Activated CD4-positive, alpha-beta memory T cell treated with anti-CD3 and anti-CD28 coated beads for 36 hours (primary cell): ENCODE measurements at regions not wholly inside any gene's neighbourhood (a gene's known extent, or its start where the extent isn't known, plus 50 kb on each side); places are given as distances from the start of the nearest gene placed in this dataset.
"Not testable (repeated sequence)": the region's sequence is repeated elsewhere in the genome, so short reads cannot be mapped to it uniquely, and the experiment has no call there.

Experiments
- CTCF ChIA-PET: fragments of 350-600 bp; sonication (Branson Sonifier 250); formaldehyde crosslinking; loops from one replicate; lab custom pipeline; 2021; ENCODE audit warnings: antibody characterized with exemption, inconsistent platforms; lab: Charles Lee
- POLR2A ChIA-PET: fragments of 350-600 bp; sonication (Branson Sonifier 250); formaldehyde crosslinking; loops from one replicate; lab custom pipeline; 2021; ENCODE audit warnings: antibody characterized with exemption; lab: Charles Lee
- DNase-seq: peaks from one replicate; pipeline ENCODE4 v3.0.0-alpha.2; 2020
- H3K27ac Mint-ChIP-seq: one replicate; pipeline ENCODE4 v1.8.0; 2021; ENCODE audit warnings: mixed read lengths
- H3K27me3 Mint-ChIP-seq: one replicate; pipeline ENCODE4 v1.8.0; 2021; ENCODE audit warnings: mixed read lengths
- H3K36me3 Mint-ChIP-seq: one replicate; pipeline ENCODE4 v1.8.0; 2021; ENCODE audit warnings: mixed read lengths
- H3K4me1 Mint-ChIP-seq: one replicate; pipeline ENCODE4 v1.8.0; 2021; ENCODE audit warnings: low read depth, mixed read lengths
- H3K4me3 Mint-ChIP-seq: one replicate; pipeline ENCODE4 v1.8.0; 2021; ENCODE audit warnings: mild to moderate bottlenecking, mixed read lengths
- H3K9me3 Mint-ChIP-seq: one replicate; pipeline ENCODE4 v1.8.0; 2021; ENCODE audit warnings: mixed read lengths
- intact Hi-C: fragments of 100-400 bp; cut with micrococcal nuclease; formaldehyde crosslinking; loops from one replicate; pipeline ENCODE4 v1.15.1; 2023

- ChIA-PET POLR2A (no interaction called here), CTCF (no interaction called here)
- H3K4me1 Mint-ChIP-seq, result peaks cover 2% of the 10 kb centered on the region
- no peak overlapping the region for H3K4me3 Mint-ChIP-seq
- no peak for DNase-seq
- no peaks in the 10 kb centered on the region for H3K9me3 Mint-ChIP-seq
- H3K27ac Mint-ChIP-seq, result no peak overlapping the region
- no peaks in the 10 kb centered on the region for H3K27me3 Mint-ChIP-seq
- intact Hi-C loops, result no loop called here
- no peaks in the 10 kb centered on the region for H3K36me3 Mint-ChIP-seq
These were observed 55.5 kb upstream of the URI1 start for GRCh38 chr19:29886586-29886985.

- H3K27ac Mint-ChIP-seq, result no peak overlapping the region
- ChIA-PET CTCF (no interaction called here), POLR2A (no interaction called here)
- no peaks in the 10 kb centered on the region for H3K9me3 Mint-ChIP-seq
- peaks cover 2% of the 10 kb centered on the region for H3K4me1 Mint-ChIP-seq
- no peaks in the 10 kb centered on the region for H3K36me3 Mint-ChIP-seq
- intact Hi-C loops, result no loop called here
- no peak overlapping the region for H3K4me3 Mint-ChIP-seq
- DNase-seq, result no peak
- H3K27me3 Mint-ChIP-seq, result peaks cover 1% of the 10 kb centered on the region
These were observed 54.6 kb upstream of the URI1 start for GRCh38 chr19:29887442-29887855.

- H3K4me3 Mint-ChIP-seq, H3K4me1 Mint-ChIP-seq, intact Hi-C loops, H3K9me3 Mint-ChIP-seq, DNase-seq, H3K27ac Mint-ChIP-seq, POLR2A ChIA-PET, H3K27me3 Mint-ChIP-seq, H3K36me3 Mint-ChIP-seq: not testable (repeated sequence)
- CTCF ChIA-PET, result interaction anchor here (0.6 kb wide), 1 partner anchor 14 kb away, joined by 3 read pairs; no protein-coding TSS in a partner anchor
These were observed 54.0 kb upstream of the URI1 start for GRCh38 chr19:29888047-29888446.

GRCh38 chr19:29889702-29890101 is 52.3 kb upstream of the URI1 start:
- POLR2A ChIA-PET, result no interaction called here
- H3K27ac Mint-ChIP-seq, result no peak overlapping the region
- peaks cover 1% of the 10 kb centered on the region for H3K27me3 Mint-ChIP-seq
- no peaks in the 10 kb centered on the region for H3K9me3 Mint-ChIP-seq
- H3K4me3 Mint-ChIP-seq, result no peak overlapping the region
- intact Hi-C loops, result no loop called here
- H3K36me3 Mint-ChIP-seq, result no peaks in the 10 kb centered on the region
- CTCF ChIA-PET, result no interaction called here
- H3K4me1 Mint-ChIP-seq, result peaks cover 2% of the 10 kb centered on the region
- no peak for DNase-seq

- Mint-ChIP-seq H3K9me3 (no peaks in the 10 kb centered on the region), H3K27me3 (peaks cover 1% of the 10 kb centered on the region), H3K27ac (no peak overlapping the region), H3K36me3 (no peaks in the 10 kb centered on the region), H3K4me1 (peaks cover 2% of the 10 kb centered on the region), H3K4me3 (no peak overlapping the region)
- intact Hi-C loops, result no loop called here
- ChIA-PET POLR2A (no interaction called here), CTCF (no interaction called here)
- no peak for DNase-seq
These were observed 51.6 kb upstream of the URI1 start for GRCh38 chr19:29890392-29890791.
